HG02885 (cell line): ENCODE measurements at regions not wholly inside any gene's neighbourhood (a gene's known extent, or its start where the extent isn't known, plus 50 kb on each side); places are given as distances from the start of the nearest gene placed in this dataset.

Experiments
- ATAC-seq: cut with Tn5 transposase; IDR thresholded peaks from one replicate; pipeline ENCODE4 v1.9.1; 2021; ENCODE audit warnings: mild to moderate bottlenecking; ENCODE audit not compliant: unreplicated experiment, poor library complexity

- no peak for ATAC-seq
Measured at GRCh38 chr13:40492511-40492910, 173.9 kb downstream of the FOXO1 start.

GRCh38 chr13:40494513-40494912 is 171.9 kb downstream of the FOXO1 start:
- ATAC-seq: no peak

GRCh38 chr13:40494946-40495620 is 171.4 kb downstream of the FOXO1 start:
- ATAC-seq: no peak

GRCh38 chr13:40495621-40496001 is 170.8 kb downstream of the FOXO1 start:
- ATAC-seq: no peak

GRCh38 chr13:40496035-40496810 is 170.2 kb downstream of the FOXO1 start:
- no peak for ATAC-seq

GRCh38 chr13:40498461-40498860 is 168.0 kb downstream of the FOXO1 start:
- no peak for ATAC-seq

GRCh38 chr13:40502236-40502635 is 164.2 kb downstream of the FOXO1 start:
- no peak for ATAC-seq

- no peak for ATAC-seq
Measured at GRCh38 chr13:40503011-40503410, 163.4 kb downstream of the FOXO1 start.

- no peak for ATAC-seq
Measured at GRCh38 chr13:40503966-40504591, 162.4 kb downstream of the FOXO1 start.

GRCh38 chr13:40504641-40505040 is 161.8 kb downstream of the FOXO1 start:
- ATAC-seq: no peak

GRCh38 chr13:40505196-40505595 is 161.2 kb downstream of the FOXO1 start:
- no peak for ATAC-seq
